HepG2 (cell line): ENCODE measurements at regions not wholly inside any gene's neighbourhood (a gene's known extent, or its start where the extent isn't known, plus 50 kb on each side); places are given as distances from the start of the nearest gene placed in this dataset.

Experiments
- ATAC-seq: fragments of 200-7000 bp; cut with Tn5 transposase; 3 replicates; pipeline ENCODE4 v1.9.1; 2020; ENCODE audit warnings: mild to moderate bottlenecking, moderate library complexity
- BruUV-seq: library from RNA; stranded (reverse); fragments of 400-500 nt; replicated peaks from 2 replicates; lab custom pipeline; 2021; lab: Mats Ljungman, UMichigan
- CTCF ChIA-PET: fragments of 300-600 bp; formaldehyde crosslinking; extraction: SDS; loops from one replicate; lab custom pipeline; 2021; ENCODE audit warnings: low total read pairs, inconsistent platforms, low intra/inter-chr PET ratio; lab: Yijun Ruan, JAX
- POLR2A ChIA-PET: fragments of 350-600 bp; sonication (Branson Sonifier 250); formaldehyde crosslinking; loops from one replicate; lab custom pipeline; 2020; ENCODE audit warnings: antibody characterized with exemption, inconsistent platforms; lab: Yijun Ruan, JAX
- DNase-seq: peaks from one replicate; pipeline ENCODE4 v3.0.0-alpha.2; 2015; ENCODE audit warnings: low spot score
- FAIRE-seq: peaks from 3 replicates; lab custom pipeline; 2011; peaks lifted over from hg19 to GRCh38; lab: Jason Lieb, UNC
- H2AFZ ChIP-seq: one replicate; pipeline ENCODE4 v1.6.1; 2011; ENCODE audit warnings: low read length, inconsistent platforms
- H3K27ac ChIP-seq: fragments of 300-600 bp; 3 replicates; pipeline ENCODE4 v1.8.0; 2011; ENCODE audit warnings: mixed run types, mild to moderate bottlenecking, mixed read lengths, low read length, inconsistent platforms; ENCODE audit not compliant: insufficient read depth; ENCODE audit errors: extremely low read length
- H3K27me3 ChIP-seq, 2 experiments: fragments of 200-600 bp in 1 of 2; 2 replicates in 1 of 2; 3 replicates in 1 of 2; pipeline versions ENCODE4 v1.6.0 to v1.8.0; 2011; ENCODE audit warnings: low read length in 2 of 2, mild to moderate bottlenecking in 2 of 2, moderate library complexity in 2 of 2, inconsistent platforms in 1 of 2; ENCODE audit not compliant: insufficient read depth in 2 of 2, control insufficient read depth in 1 of 2
- H3K36me3 ChIP-seq, 2 experiments: fragments of 200-600 bp in 1 of 2; replicated peaks in 1 of 2; 2 replicates in 1 of 2; 3 replicates in 1 of 2; pipeline versions ENCODE4 v1.5.1 to v1.8.0; 2011; ENCODE audit warnings: low read length in 2 of 2, inconsistent platforms in 1 of 2; ENCODE audit not compliant: insufficient read depth in 2 of 2, control insufficient read depth in 1 of 2
- H3K4me1 ChIP-seq: 2 replicates; pipeline ENCODE4 v1.5.1; 2012; ENCODE audit warnings: low read length, inconsistent platforms; ENCODE audit not compliant: insufficient read depth
- H3K4me2 ChIP-seq: 2 replicates; pipeline ENCODE4 v1.6.0; 2011; ENCODE audit warnings: low read depth, low read length, inconsistent platforms
- H3K4me3 ChIP-seq, 3 experiments: fragments of 200-600 bp in 1 of 3; sonication (generic), shearing (Covaris generic) in 1 of 3; replicated peaks in 1 of 3; 2 replicates each; pipeline ENCODE4 v1.5.1; 2011 to 2016; ENCODE audit warnings: low read length in 3 of 3, inconsistent platforms in 2 of 3, low read depth in 2 of 3, mild to moderate bottlenecking in 2 of 3, control low read depth in 1 of 3, mixed read lengths in 1 of 3; ENCODE audit not compliant: insufficient read depth in 1 of 3
- H3K79me2 ChIP-seq: one replicate; pipeline ENCODE4 v1.6.1; 2011; ENCODE audit warnings: low read length, inconsistent platforms; ENCODE audit not compliant: insufficient read depth
- H3K9ac ChIP-seq: 2 replicates; pipeline ENCODE4 v1.6.0; 2011; ENCODE audit warnings: mild to moderate bottlenecking, low read depth, low read length, inconsistent platforms; ENCODE audit not compliant: insufficient read depth
- H3K9me3 ChIP-seq: 2 replicates; pipeline ENCODE4 v1.5.1; 2012; ENCODE audit warnings: mild to moderate bottlenecking, low read length
- H4K20me1 ChIP-seq: 2 replicates; pipeline ENCODE4 v1.6.0; 2011; ENCODE audit warnings: inconsistent platforms, mild to moderate bottlenecking, low read length, moderate library complexity; ENCODE audit not compliant: insufficient read depth
- AHR ChIP-seq: IDR thresholded peaks from 2 replicates; pipeline ENCODE4 v1.6.1; 2018; ENCODE audit warnings: missing genetic modification reagents, missing compliant biosample characterization
- ARNTL ChIP-seq: sonication (generic); formaldehyde crosslinking; IDR thresholded peaks from 2 replicates; pipeline ENCODE4 v1.4.0; 2020; ENCODE audit warnings: mild to moderate bottlenecking, missing genetic modification reagents
- FOXJ3 ChIP-seq: sonication (generic); formaldehyde crosslinking; IDR thresholded peaks from 2 replicates; pipeline ENCODE4 v1.4.0; 2020; ENCODE audit warnings: missing genetic modification reagents, mild to moderate bottlenecking, borderline replicate concordance
- HES4 ChIP-seq: sonication (generic); formaldehyde crosslinking; IDR thresholded peaks from 2 replicates; pipeline ENCODE4 v1.9.0; 2021; ENCODE audit warnings: mild to moderate bottlenecking, missing genetic modification reagents, borderline replicate concordance
- HOXA3 ChIP-seq: sonication (generic); formaldehyde crosslinking; IDR thresholded peaks from 2 replicates; pipeline ENCODE4 v1.5.0; 2020; ENCODE audit warnings: missing genetic modification reagents
- SP5 ChIP-seq: IDR thresholded peaks from 2 replicates; pipeline ENCODE4 v1.6.1; 2016; ENCODE audit warnings: low read depth, borderline replicate concordance
- ZFP62 ChIP-seq: sonication (generic); formaldehyde crosslinking; IDR thresholded peaks from 2 replicates; pipeline ENCODE4 v1.4.0; 2020; ENCODE audit warnings: missing genetic modification reagents
- ZNF512 ChIP-seq: sonication (generic); formaldehyde crosslinking; IDR thresholded peaks from 2 replicates; pipeline ENCODE4 v1.4.0; 2020; ENCODE audit warnings: mild to moderate bottlenecking, missing genetic modification reagents
- ZNF737 ChIP-seq: sonication (generic); formaldehyde crosslinking; IDR thresholded peaks from 2 replicates; pipeline ENCODE4 v1.5.0; 2020; ENCODE audit warnings: missing genetic modification reagents, mild to moderate bottlenecking, borderline replicate concordance
- ZNF749 ChIP-seq: sonication (generic); formaldehyde crosslinking; IDR thresholded peaks from 2 replicates; pipeline ENCODE4 v1.8.0; 2022; ENCODE audit warnings: mild to moderate bottlenecking, missing genetic modification reagents, moderate library complexity, borderline replicate concordance
- ZNF781 ChIP-seq: sonication (generic); formaldehyde crosslinking; IDR thresholded peaks from 2 replicates; pipeline ENCODE4 v1.5.1; 2020; ENCODE audit warnings: borderline replicate concordance, mild to moderate bottlenecking, missing genetic modification reagents; ENCODE audit errors: not compliant biosample characterization
- ZSCAN9 ChIP-seq: IDR thresholded peaks from 2 replicates; pipeline ENCODE4 v1.6.1; 2016; ENCODE audit warnings: borderline replicate concordance
- WGBS: methylation state at CpG from one replicate; pipeline ENCODE4 v1.1.6; 2017; ENCODE audit warnings: low lambda C conversion rate; 5-methylcytosine and 5-hydroxymethylcytosine counted together
- in situ Hi-C: cut with HindIII; loops from 2 replicates; pipeline ENCODE4 v1.10.0; 2017; ENCODE audit warnings: low pct_unique_long_range_greater_than_20kb; ENCODE audit not compliant: extremely low pct_ligation_motif_present
- intact Hi-C: fragments of 100-400 bp; cut with micrococcal nuclease; formaldehyde crosslinking; loops from one replicate; pipeline ENCODE4 v1.10.0; 2022; ENCODE audit not compliant: unreplicated experiment

DNA sequence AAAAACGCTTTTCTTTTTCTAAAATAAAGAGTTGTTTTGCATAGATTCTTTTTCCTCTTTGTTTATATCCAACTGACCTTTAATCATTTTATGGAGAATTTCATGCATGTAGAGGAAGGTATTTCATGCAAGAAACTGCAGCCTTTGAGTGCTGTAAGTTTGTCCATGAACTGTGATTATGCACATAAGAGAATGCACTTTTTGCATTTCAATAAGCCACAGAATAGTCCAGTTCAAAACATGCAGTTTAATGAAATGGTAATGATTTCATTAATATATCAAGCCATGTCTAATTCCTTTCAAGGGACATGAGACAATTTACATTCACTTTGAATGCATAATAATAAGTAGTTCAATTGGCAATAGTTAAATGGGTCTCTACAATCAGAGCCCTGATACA is 386.3 kb downstream of the LRATD1 start:
- FAIRE-seq = no peak
- H3K27me3 ChIP-seq = no peaks in the 10 kb centered on the region
- DNase-seq = no peak
- intact Hi-C loops = no loop called here
- H3K36me3 ChIP-seq = no peaks in the 10 kb centered on the region
- H3K27ac ChIP-seq = no peak overlapping the region
- no peak overlapping the region for H3K9ac ChIP-seq
- no peak overlapping the region for H2AFZ ChIP-seq
- no peaks in the 10 kb centered on the region for H3K9me3 ChIP-seq
- no peaks in the 10 kb centered on the region for H4K20me1 ChIP-seq
- ChIA-PET POLR2A (no interaction called here), CTCF (no interaction called here)
- BruUV-seq = no TSS peak
- in situ Hi-C loops = loop anchor here (25.0 kb wide), 1 partner anchor 568 kb away; the partner anchor contains the start of gene DDX1
- TF ChIP-seq SP5 (CRISPR knock-in tag) (no peak), AHR (CRISPR knock-in tag) (no peak), ZNF749 (CRISPR knock-in tag) (no peak), ZSCAN9 (CRISPR knock-in tag) (no peak), HES4 (CRISPR knock-in tag) (no peak), ZNF737 (CRISPR knock-in tag) (no peak), ZNF512 (CRISPR knock-in tag) (no peak), ZFP62 (CRISPR knock-in tag) (no peak), ZNF781 (CRISPR knock-in tag) (no peak), FOXJ3 (no peak), ARNTL (CRISPR knock-in tag) (no peak), HOXA3 (CRISPR knock-in tag) (no peak)
- H3K4me1 ChIP-seq = no peaks in the 10 kb centered on the region
- no peak overlapping the region for H3K4me2 ChIP-seq
- no peaks in the 10 kb centered on the region for H3K79me2 ChIP-seq
- 0% methylated on average over 1 of the region's 1 CpG for WGBS
- no peak overlapping the region for H3K4me3 ChIP-seq
- ATAC-seq = no peak
